GM12873 (cell line): ENCODE measurements at regions not wholly inside any gene's neighbourhood (a gene's known extent, or its start where the extent isn't known, plus 50 kb on each side); places are given as distances from the start of the nearest gene placed in this dataset.

Experiments used
- CTCF ChIP-seq: IDR thresholded peaks from 2 replicates; pipeline ENCODE4 v1.5.1; 2012; ENCODE audit warnings: low read depth, mild to moderate bottlenecking, moderate library complexity, low read length, control low read depth; ENCODE audit not compliant: insufficient read depth; ENCODE audit errors: missing control alignments

DNA sequence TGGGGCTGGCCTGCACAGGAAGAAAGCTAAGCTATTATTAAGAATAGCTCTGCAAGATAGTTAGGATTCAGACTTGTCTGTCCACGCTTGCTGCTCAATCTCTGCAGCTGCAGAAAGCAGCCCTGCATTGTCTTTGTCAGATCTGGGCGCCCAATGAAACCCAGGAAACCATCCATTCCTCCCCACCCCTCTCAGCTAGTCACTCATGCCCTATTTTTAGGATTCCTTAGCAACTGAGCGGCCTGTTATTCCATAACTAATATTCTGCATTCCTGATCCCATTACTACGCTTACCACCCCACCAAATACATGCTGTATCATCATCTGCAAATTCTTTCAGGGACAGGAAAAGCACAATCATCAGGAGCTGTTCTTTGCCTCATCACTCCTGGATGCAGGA is 52.9 kb upstream of the APC start:
- no peak for TF ChIP-seq CTCF

GRCh38 chr5:112685386-112685785 is 52.3 kb upstream of the APC start:
- TF ChIP-seq CTCF: no peak

- TF ChIP-seq CTCF: no peak
Measured at GRCh38 chr5:112685931-112686330, 51.8 kb upstream of the APC start.

- TF ChIP-seq CTCF: no peak
Measured at GRCh38 chr5:112686675-112687074, 51.0 kb upstream of the APC start.

- no peak for TF ChIP-seq CTCF
Measured at GRCh38 chr5:112687306-112687705, 50.4 kb upstream of the APC start.
